ENCODE measurements at regions not wholly inside any gene's neighbourhood (a gene's known extent, or its start where the extent isn't known, plus 50 kb on each side); places are given as distances from the start of the nearest gene placed in this dataset.
A peak's percentile ranks its signal among the peaks of the same experiment; 100 is the strongest.

- Histone ChIP-seq H3K9me3 (ENCODE audit: severe bottlenecking) (no peaks in the 10 kb centered on the region), H3K27ac (ENCODE audit: poor library complexity, severe bottlenecking) (no peak overlapping the region), H3K27me3 (ENCODE audit: insufficient read depth, poor library complexity, severe bottlenecking) (peaks cover 22% of the 10 kb centered on the region), H3K36me3 (ENCODE audit: low read depth) (no peaks in the 10 kb centered on the region), H3K4me3 (ENCODE audit: severe bottlenecking) (no peak overlapping the region), H3K4me1 (ENCODE audit: insufficient read depth, poor library complexity, severe bottlenecking) (no peaks in the 10 kb centered on the region)
- TF ChIP-seq CTCF (IDR thresholded peaks at IDR 0.05; ENCODE audit: poor library complexity, severe bottlenecking): no peak
- ATAC-seq (ENCODE audit: low read depth) (no peak), DNase-seq (ENCODE audit: low spot score) (no peak)
These were observed 1752.9 kb downstream of the MAT2B start for GRCh38 chr5:165258197-165258771.

GRCh38 chr5:165260426-165260825 lies 1755.0 kb downstream of the MAT2B start:
- DNase-seq (ENCODE audit: low spot score): no peak
- no peak for ATAC-seq (ENCODE audit: low read depth)
- Histone ChIP-seq H3K27me3 (ENCODE audit: insufficient read depth, poor library complexity, severe bottlenecking) (peaks cover 19% of the 10 kb centered on the region), H3K27ac (ENCODE audit: poor library complexity, severe bottlenecking) (no peak overlapping the region), H3K9me3 (ENCODE audit: severe bottlenecking) (no peaks in the 10 kb centered on the region), H3K4me3 (ENCODE audit: severe bottlenecking) (no peak overlapping the region), H3K36me3 (ENCODE audit: low read depth) (no peaks in the 10 kb centered on the region), H3K4me1 (ENCODE audit: insufficient read depth, poor library complexity, severe bottlenecking) (no peaks in the 10 kb centered on the region)
- TF ChIP-seq CTCF (IDR thresholded peaks at IDR 0.05; ENCODE audit: poor library complexity, severe bottlenecking): no peak

- Histone ChIP-seq H3K9me3 (ENCODE audit: severe bottlenecking) (no peaks in the 10 kb centered on the region), H3K4me3 (ENCODE audit: severe bottlenecking) (no peak overlapping the region), H3K27me3 (ENCODE audit: insufficient read depth, poor library complexity, severe bottlenecking) (peaks cover 13% of the 10 kb centered on the region), H3K36me3 (ENCODE audit: low read depth) (no peaks in the 10 kb centered on the region), H3K27ac (ENCODE audit: poor library complexity, severe bottlenecking) (no peak overlapping the region), H3K4me1 (ENCODE audit: insufficient read depth, poor library complexity, severe bottlenecking) (no peaks in the 10 kb centered on the region)
- no peak for TF ChIP-seq CTCF (IDR thresholded peaks at IDR 0.05; ENCODE audit: poor library complexity, severe bottlenecking)
- ATAC-seq (ENCODE audit: low read depth): 0 out of 3 replicates have a peak, but pooled peaks have one; percentile 19
- no peak for DNase-seq (ENCODE audit: low spot score)
These were observed 1758.1 kb downstream of the MAT2B start for GRCh38 chr5:165263536-165263935.

GRCh38 chr5:165266939-165267338 lies 1761.5 kb downstream of the MAT2B start:
- Histone ChIP-seq H3K9me3 (ENCODE audit: severe bottlenecking) (no peaks in the 10 kb centered on the region), H3K4me3 (ENCODE audit: severe bottlenecking) (no peak overlapping the region), H3K27ac (ENCODE audit: poor library complexity, severe bottlenecking) (no peak overlapping the region), H3K36me3 (ENCODE audit: low read depth) (no peaks in the 10 kb centered on the region), H3K27me3 (ENCODE audit: insufficient read depth, poor library complexity, severe bottlenecking) (peaks cover 4% of the 10 kb centered on the region), H3K4me1 (ENCODE audit: insufficient read depth, poor library complexity, severe bottlenecking) (no peaks in the 10 kb centered on the region)
- DNase-seq (ENCODE audit: low spot score): no peak
- no peak for ATAC-seq (ENCODE audit: low read depth)
- no peak for TF ChIP-seq CTCF (IDR thresholded peaks at IDR 0.05; ENCODE audit: poor library complexity, severe bottlenecking)

- no peaks in the 10 kb centered on the region for H3K9me3 ChIP-seq (ENCODE audit: severe bottlenecking)
- H3K4me1 ChIP-seq (ENCODE audit: insufficient read depth, poor library complexity, severe bottlenecking): no peaks in the 10 kb centered on the region
- H3K36me3 ChIP-seq (ENCODE audit: low read depth): no peaks in the 10 kb centered on the region
- H3K27me3 ChIP-seq (ENCODE audit: insufficient read depth, poor library complexity, severe bottlenecking): peaks cover 4% of the 10 kb centered on the region
- ATAC-seq (ENCODE audit: low read depth) (no peak), DNase-seq (ENCODE audit: low spot score) (no peak)
- no peak overlapping the region for H3K27ac ChIP-seq (ENCODE audit: poor library complexity, severe bottlenecking)
- TF ChIP-seq CTCF (IDR thresholded peaks at IDR 0.05; ENCODE audit: poor library complexity, severe bottlenecking): no peak
- no peak overlapping the region for H3K4me3 ChIP-seq (ENCODE audit: severe bottlenecking)
These were observed 1767.0 kb downstream of the MAT2B start for GRCh38 chr5:165272436-165272835.
